ENCODE measurements at regions not wholly inside any gene's neighbourhood (a gene's known extent, or its start where the extent isn't known, plus 50 kb on each side); places are given as distances from the start of the nearest gene placed in this dataset.

- no peak for DNase-seq
- H3K9me3 ChIP-seq (ENCODE audit: control insufficient read depth in 2 of 2, insufficient read depth in 1 of 2, low read depth in 1 of 2, low read length in 1 of 2), result no peaks in the 10 kb centered on the region
- 74 to 91% (median 87%) methylated on average over 1 of the region's 1 CpG for WGBS, 3 donors
- H3K4me1 ChIP-seq (ENCODE audit: control insufficient read depth in 3 of 3, insufficient read depth in 2 of 3, low read depth in 1 of 3, low read length in 2 of 3), result no peaks in the 10 kb centered on the region
- H3K4me3 ChIP-seq (ENCODE audit: low read depth in 1 of 3, low read length in 3 of 3), result no peak overlapping the region
- no peak overlapping the region for H3K27ac ChIP-seq (ENCODE audit: low read depth in 1 of 3, low read length in 2 of 3)
- FAIRE-seq, result no peak
- H3K36me3 ChIP-seq (ENCODE audit: control insufficient read depth in 3 of 3, insufficient read depth in 2 of 3, low read depth in 1 of 3, low read length in 3 of 3), result no peaks in the 10 kb centered on the region
- no peaks in the 10 kb centered on the region for H3K27me3 ChIP-seq (ENCODE audit: control insufficient read depth in 3 of 3, insufficient read depth in 3 of 3, low read length in 3 of 3)
Measured at GRCh38 chr2:34107811-34108210, 508.7 kb upstream of the FAM98A start.

- H3K4me1 ChIP-seq (ENCODE audit: control insufficient read depth in 3 of 3, insufficient read depth in 2 of 3, low read depth in 1 of 3, low read length in 2 of 3), result no peaks in the 10 kb centered on the region
- DNase-seq (no peak), FAIRE-seq (no peak)
- H3K27ac ChIP-seq (ENCODE audit: low read depth in 1 of 3, low read length in 2 of 3), result no peak overlapping the region
- no peaks in the 10 kb centered on the region for H3K27me3 ChIP-seq (ENCODE audit: control insufficient read depth in 3 of 3, insufficient read depth in 3 of 3, low read length in 3 of 3)
- WGBS, 3 donors, result 65 to 80% (median 72%) methylated on average over 5 of the region's 5 CpGs
- H3K9me3 ChIP-seq (ENCODE audit: control insufficient read depth in 2 of 2, insufficient read depth in 1 of 2, low read depth in 1 of 2, low read length in 1 of 2), result no peaks in the 10 kb centered on the region
- H3K4me3 ChIP-seq (ENCODE audit: low read depth in 1 of 3, low read length in 3 of 3), result no peak overlapping the region
- H3K36me3 ChIP-seq (ENCODE audit: control insufficient read depth in 3 of 3, insufficient read depth in 2 of 3, low read depth in 1 of 3, low read length in 3 of 3), result no peaks in the 10 kb centered on the region
Measured at GRCh38 chr2:34105006-34105767, 506.1 kb upstream of the FAM98A start.

- Histone ChIP-seq H3K9me3 (ENCODE audit: control insufficient read depth in 2 of 2, insufficient read depth in 1 of 2, low read depth in 1 of 2, low read length in 1 of 2) (no peaks in the 10 kb centered on the region), H3K27ac (ENCODE audit: low read depth in 1 of 3, low read length in 2 of 3) (no peak overlapping the region), H3K36me3 (ENCODE audit: control insufficient read depth in 3 of 3, insufficient read depth in 2 of 3, low read depth in 1 of 3, low read length in 3 of 3) (no peaks in the 10 kb centered on the region), H3K4me3 (ENCODE audit: low read depth in 1 of 3, low read length in 3 of 3) (no peak overlapping the region), H3K4me1 (ENCODE audit: control insufficient read depth in 3 of 3, insufficient read depth in 2 of 3, low read depth in 1 of 3, low read length in 2 of 3) (no peaks in the 10 kb centered on the region), H3K27me3 (ENCODE audit: control insufficient read depth in 3 of 3, insufficient read depth in 3 of 3, low read length in 3 of 3) (no peaks in the 10 kb centered on the region)
- 58 to 64% (median 61%) methylated on average over 1 of the region's 1 CpG for WGBS, 3 donors
- DNase-seq (no peak), FAIRE-seq (no peak)
Measured at GRCh38 chr2:34104601-34105000, 505.5 kb upstream of the FAM98A start.

- Histone ChIP-seq H3K27ac (ENCODE audit: low read depth in 1 of 3, low read length in 2 of 3) (no peak overlapping the region), H3K27me3 (ENCODE audit: control insufficient read depth in 3 of 3, insufficient read depth in 3 of 3, low read length in 3 of 3) (no peaks in the 10 kb centered on the region), H3K36me3 (ENCODE audit: control insufficient read depth in 3 of 3, insufficient read depth in 2 of 3, low read depth in 1 of 3, low read length in 3 of 3) (no peaks in the 10 kb centered on the region), H3K4me3 (ENCODE audit: low read depth in 1 of 3, low read length in 3 of 3) (no peak overlapping the region), H3K9me3 (ENCODE audit: control insufficient read depth in 2 of 2, insufficient read depth in 1 of 2, low read depth in 1 of 2, low read length in 1 of 2) (no peaks in the 10 kb centered on the region), H3K4me1 (ENCODE audit: control insufficient read depth in 3 of 3, insufficient read depth in 2 of 3, low read depth in 1 of 3, low read length in 2 of 3) (no peaks in the 10 kb centered on the region)
- whole genome bisulfite sequencing, 3 donors, result 60 to 64% (median 62%) methylated on average over 2 of the region's 2 CpGs
- no peak for FAIRE-seq
- DNase-seq, result no peak
Measured at GRCh38 chr2:34103437-34103836, 504.3 kb upstream of the FAM98A start.

GRCh38 chr2:34102339-34102738 is 503.2 kb upstream of the FAM98A start:
- WGBS, 3 donors, result 85 to 86% (median 86%) methylated on average over 2 of the region's 2 CpGs
- DNase-seq, result no peak
- no peaks in the 10 kb centered on the region for H3K9me3 ChIP-seq (ENCODE audit: control insufficient read depth in 2 of 2, insufficient read depth in 1 of 2, low read depth in 1 of 2, low read length in 1 of 2)
- no peaks in the 10 kb centered on the region for H3K4me1 ChIP-seq (ENCODE audit: control insufficient read depth in 3 of 3, insufficient read depth in 2 of 3, low read depth in 1 of 3, low read length in 2 of 3)
- no peaks in the 10 kb centered on the region for H3K27me3 ChIP-seq (ENCODE audit: control insufficient read depth in 3 of 3, insufficient read depth in 3 of 3, low read length in 3 of 3)
- no peak overlapping the region for H3K27ac ChIP-seq (ENCODE audit: low read depth in 1 of 3, low read length in 2 of 3)
- no peak for FAIRE-seq
- H3K36me3 ChIP-seq (ENCODE audit: control insufficient read depth in 3 of 3, insufficient read depth in 2 of 3, low read depth in 1 of 3, low read length in 3 of 3), result no peaks in the 10 kb centered on the region
- H3K4me3 ChIP-seq (ENCODE audit: low read depth in 1 of 3, low read length in 3 of 3), result no peak overlapping the region

- no peaks in the 10 kb centered on the region for H3K4me1 ChIP-seq (ENCODE audit: control insufficient read depth in 3 of 3, insufficient read depth in 2 of 3, low read depth in 1 of 3, low read length in 2 of 3)
- 84 to 93% (median 90%) methylated on average over 2 of the region's 2 CpGs for WGBS, 3 donors
- FAIRE-seq, result no peak
- H3K4me3 ChIP-seq (ENCODE audit: low read depth in 1 of 3, low read length in 3 of 3), result no peak overlapping the region
- no peak for DNase-seq
- H3K27me3 ChIP-seq (ENCODE audit: control insufficient read depth in 3 of 3, insufficient read depth in 3 of 3, low read length in 3 of 3), result no peaks in the 10 kb centered on the region
- H3K27ac ChIP-seq (ENCODE audit: low read depth in 1 of 3, low read length in 2 of 3), result no peak overlapping the region
- no peaks in the 10 kb centered on the region for H3K9me3 ChIP-seq (ENCODE audit: control insufficient read depth in 2 of 2, insufficient read depth in 1 of 2, low read depth in 1 of 2, low read length in 1 of 2)
- H3K36me3 ChIP-seq (ENCODE audit: control insufficient read depth in 3 of 3, insufficient read depth in 2 of 3, low read depth in 1 of 3, low read length in 3 of 3), result no peaks in the 10 kb centered on the region
Measured at GRCh38 chr2:34099377-34099776, 500.3 kb upstream of the FAM98A start.

- no peaks in the 10 kb centered on the region for H3K4me1 ChIP-seq (ENCODE audit: control insufficient read depth in 3 of 3, insufficient read depth in 2 of 3, low read depth in 1 of 3, low read length in 2 of 3)
- H3K4me3 ChIP-seq (ENCODE audit: low read depth in 1 of 3, low read length in 3 of 3), result no peak overlapping the region
- no peaks in the 10 kb centered on the region for H3K36me3 ChIP-seq (ENCODE audit: control insufficient read depth in 3 of 3, insufficient read depth in 2 of 3, low read depth in 1 of 3, low read length in 3 of 3)
- WGBS, 3 donors, result 62 to 78% (median 64%) methylated on average over 2 of the region's 2 CpGs
- FAIRE-seq (no peak), DNase-seq (no peak)
- no peaks in the 10 kb centered on the region for H3K27me3 ChIP-seq (ENCODE audit: control insufficient read depth in 3 of 3, insufficient read depth in 3 of 3, low read length in 3 of 3)
- no peaks in the 10 kb centered on the region for H3K9me3 ChIP-seq (ENCODE audit: control insufficient read depth in 2 of 2, insufficient read depth in 1 of 2, low read depth in 1 of 2, low read length in 1 of 2)
- no peak overlapping the region for H3K27ac ChIP-seq (ENCODE audit: low read depth in 1 of 3, low read length in 2 of 3)
Measured at GRCh38 chr2:34098256-34098655, 499.2 kb upstream of the FAM98A start.

- Histone ChIP-seq H3K4me3 (ENCODE audit: low read depth in 1 of 3, low read length in 3 of 3) (no peak overlapping the region), H3K36me3 (ENCODE audit: control insufficient read depth in 3 of 3, insufficient read depth in 2 of 3, low read depth in 1 of 3, low read length in 3 of 3) (no peaks in the 10 kb centered on the region), H3K9me3 (ENCODE audit: control insufficient read depth in 2 of 2, insufficient read depth in 1 of 2, low read depth in 1 of 2, low read length in 1 of 2) (no peaks in the 10 kb centered on the region), H3K4me1 (ENCODE audit: control insufficient read depth in 3 of 3, insufficient read depth in 2 of 3, low read depth in 1 of 3, low read length in 2 of 3) (no peaks in the 10 kb centered on the region), H3K27ac (ENCODE audit: low read depth in 1 of 3, low read length in 2 of 3) (no peak overlapping the region), H3K27me3 (ENCODE audit: control insufficient read depth in 3 of 3, insufficient read depth in 3 of 3, low read length in 3 of 3) (no peaks in the 10 kb centered on the region)
- WGBS, 3 donors, result 63 to 67% (median 64%) methylated on average over 3 of the region's 3 CpGs
- DNase-seq (peak; percentile 56 to 79), FAIRE-seq (no peak)
Measured at GRCh38 chr2:34096562-34097171, 497.6 kb upstream of the FAM98A start.

GRCh38 chr2:34093790-34094189 is 494.7 kb upstream of the FAM98A start:
- no peaks in the 10 kb centered on the region for H3K27me3 ChIP-seq (ENCODE audit: control insufficient read depth in 3 of 3, insufficient read depth in 3 of 3, low read length in 3 of 3)
- no peaks in the 10 kb centered on the region for H3K36me3 ChIP-seq (ENCODE audit: control insufficient read depth in 3 of 3, insufficient read depth in 2 of 3, low read depth in 1 of 3, low read length in 3 of 3)
- WGBS, 3 donors, result 10 to 14% (median 10%) methylated on average over 3 of the region's 3 CpGs
- no peak overlapping the region for H3K27ac ChIP-seq (ENCODE audit: low read depth in 1 of 3, low read length in 2 of 3)
- DNase-seq (no peak), FAIRE-seq (no peak)
- no peaks in the 10 kb centered on the region for H3K9me3 ChIP-seq (ENCODE audit: control insufficient read depth in 2 of 2, insufficient read depth in 1 of 2, low read depth in 1 of 2, low read length in 1 of 2)
- no peaks in the 10 kb centered on the region for H3K4me1 ChIP-seq (ENCODE audit: control insufficient read depth in 3 of 3, insufficient read depth in 2 of 3, low read depth in 1 of 3, low read length in 2 of 3)
- no peak overlapping the region for H3K4me3 ChIP-seq (ENCODE audit: low read depth in 1 of 3, low read length in 3 of 3)

Measured in small intestine (tissue), 7 donors.